Gastrocnemius medialis (tissue), 4 donors: ENCODE measurements at regions not wholly inside any gene's neighbourhood (a gene's known extent, or its start where the extent isn't known, plus 50 kb on each side); places are given as distances from the start of the nearest gene placed in this dataset.

Experiments used
- POLR2A ChIP-seq, 2 donors: fragments of 450-650 bp; IDR thresholded peaks; one replicate each; pipeline ENCODE4 v1.6.1; 2017; ENCODE audit warnings: antibody characterized with exemption in 2 of 2, mild to moderate bottlenecking in 2 of 2, moderate library complexity in 2 of 2
- TF ChIP-seq, protein P1 (sequence below), 5 experiments: fragments of 450-650 bp in 3 of 5; fragments of 200-600 bp in 2 of 5; sonication (generic) in 2 of 5; IDR thresholded peaks in 4 of 5; conservative IDR thresholded peaks in 1 of 5; 1 replicate in 4 of 5; 2 replicates in 1 of 5; pipeline ENCODE4 v1.5.1; 2016 to 2019; ENCODE audit warnings: antibody characterized with exemption in 5 of 5, mild to moderate bottlenecking in 3 of 5, moderate library complexity in 3 of 5

DNA sequence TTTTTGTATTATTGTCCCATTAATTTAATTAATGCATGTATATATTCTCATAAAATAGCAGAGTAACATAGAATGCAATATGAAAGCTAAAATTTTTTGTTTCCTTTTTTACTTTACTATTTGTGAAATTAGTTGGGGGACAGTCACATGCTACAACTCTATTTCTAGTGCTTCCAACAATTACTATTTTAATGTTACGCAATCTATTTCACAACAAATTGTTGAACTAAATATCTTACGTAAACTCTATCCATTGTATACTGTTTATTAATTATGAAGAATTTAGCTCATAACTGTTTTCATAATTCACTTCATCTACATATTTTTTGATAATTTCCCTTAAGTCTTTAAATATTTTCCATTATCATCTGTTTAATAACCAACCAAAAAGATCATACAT is 1685.4 kb upstream of the CDH6 start:
- TF ChIP-seq, protein P1, sequence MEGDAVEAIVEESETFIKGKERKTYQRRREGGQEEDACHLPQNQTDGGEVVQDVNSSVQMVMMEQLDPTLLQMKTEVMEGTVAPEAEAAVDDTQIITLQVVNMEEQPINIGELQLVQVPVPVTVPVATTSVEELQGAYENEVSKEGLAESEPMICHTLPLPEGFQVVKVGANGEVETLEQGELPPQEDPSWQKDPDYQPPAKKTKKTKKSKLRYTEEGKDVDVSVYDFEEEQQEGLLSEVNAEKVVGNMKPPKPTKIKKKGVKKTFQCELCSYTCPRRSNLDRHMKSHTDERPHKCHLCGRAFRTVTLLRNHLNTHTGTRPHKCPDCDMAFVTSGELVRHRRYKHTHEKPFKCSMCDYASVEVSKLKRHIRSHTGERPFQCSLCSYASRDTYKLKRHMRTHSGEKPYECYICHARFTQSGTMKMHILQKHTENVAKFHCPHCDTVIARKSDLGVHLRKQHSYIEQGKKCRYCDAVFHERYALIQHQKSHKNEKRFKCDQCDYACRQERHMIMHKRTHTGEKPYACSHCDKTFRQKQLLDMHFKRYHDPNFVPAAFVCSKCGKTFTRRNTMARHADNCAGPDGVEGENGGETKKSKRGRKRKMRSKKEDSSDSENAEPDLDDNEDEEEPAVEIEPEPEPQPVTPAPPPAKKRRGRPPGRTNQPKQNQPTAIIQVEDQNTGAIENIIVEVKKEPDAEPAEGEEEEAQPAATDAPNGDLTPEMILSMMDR (IDR thresholded peaks at IDR 0.05 in 4 of 5, conservative IDR thresholded peaks at IDR 0.05 in 1 of 5) = no peak
- TF ChIP-seq POLR2A (IDR thresholded peaks at IDR 0.05) = no peak
